ENCODE measurements at regions not wholly inside any gene's neighbourhood (a gene's known extent, or its start where the extent isn't known, plus 50 kb on each side); places are given as distances from the start of the nearest gene placed in this dataset.
"Not testable (repeated sequence)": the region's sequence is repeated elsewhere in the genome, so short reads cannot be mapped to it uniquely, and the experiment has no call there.

- Mint-ChIP-seq H3K4me3 (no peak overlapping the region), H3K36me3 (ENCODE audit: low read depth) (no peaks in the 10 kb centered on the region), H3K27me3 (peaks cover 11% of the 10 kb centered on the region), H3K9me3 (no peaks in the 10 kb centered on the region), H3K27ac (no peak overlapping the region), H3K4me1 (ENCODE audit: low read depth) (no peaks in the 10 kb centered on the region)
Measured at GRCh38 chr1:58189453-58189852, 357.1 kb downstream of the OMA1 start.

GRCh38 chr1:58183286-58183685, 363.2 kb downstream of the OMA1 start:
- no peak overlapping the region for H3K27ac Mint-ChIP-seq
- peaks cover 9% of the 10 kb centered on the region for H3K9me3 Mint-ChIP-seq
- H3K4me3 Mint-ChIP-seq: no peak overlapping the region
- no peaks in the 10 kb centered on the region for H3K36me3 Mint-ChIP-seq (ENCODE audit: low read depth)
- H3K27me3 Mint-ChIP-seq: peaks cover 6% of the 10 kb centered on the region
- H3K4me1 Mint-ChIP-seq (ENCODE audit: low read depth): no peaks in the 10 kb centered on the region

GRCh38 chr1:58180537-58180936, 366.0 kb downstream of the OMA1 start:
- H3K4me1 Mint-ChIP-seq (ENCODE audit: low read depth): no peaks in the 10 kb centered on the region
- no peak overlapping the region for H3K27ac Mint-ChIP-seq
- H3K4me3 Mint-ChIP-seq: no peak overlapping the region
- H3K9me3 Mint-ChIP-seq: peaks cover 9% of the 10 kb centered on the region
- H3K36me3 Mint-ChIP-seq (ENCODE audit: low read depth): no peaks in the 10 kb centered on the region
- H3K27me3 Mint-ChIP-seq: peaks cover 6% of the 10 kb centered on the region

- H3K4me1 Mint-ChIP-seq (ENCODE audit: low read depth); H3K27ac Mint-ChIP-seq; H3K27me3 Mint-ChIP-seq; H3K9me3 Mint-ChIP-seq; H3K4me3 Mint-ChIP-seq; H3K36me3 Mint-ChIP-seq (ENCODE audit: low read depth): not testable (repeated sequence)
Measured at GRCh38 chr1:58169160-58169559, 377.4 kb downstream of the OMA1 start.

GRCh38 chr1:58167131-58167530, 379.4 kb downstream of the OMA1 start:
- not testable (repeated sequence) for H3K27me3 Mint-ChIP-seq; H3K4me3 Mint-ChIP-seq; H3K9me3 Mint-ChIP-seq; H3K4me1 Mint-ChIP-seq (ENCODE audit: low read depth); H3K36me3 Mint-ChIP-seq (ENCODE audit: low read depth); H3K27ac Mint-ChIP-seq

GRCh38 chr1:58166417-58166816, 380.1 kb downstream of the OMA1 start:
- H3K4me3 Mint-ChIP-seq: no peak overlapping the region

GRCh38 chr1:58165073-58165472, 381.5 kb downstream of the OMA1 start:
- Mint-ChIP-seq H3K9me3 (no peaks in the 10 kb centered on the region), H3K27ac (no peak overlapping the region)

More at GRCh38 chr1:58166417-58166816, 380.1 kb downstream of the OMA1 start:
- Mint-ChIP-seq H3K9me3 (no peaks in the 10 kb centered on the region), H3K36me3 (ENCODE audit: low read depth) (no peaks in the 10 kb centered on the region), H3K4me1 (ENCODE audit: low read depth) (no peaks in the 10 kb centered on the region), H3K27me3 (no peaks in the 10 kb centered on the region), H3K27ac (no peak overlapping the region)

GRCh38 chr1:58162952-58163550, 383.5 kb downstream of the OMA1 start:
- no peaks in the 10 kb centered on the region for H3K36me3 Mint-ChIP-seq (ENCODE audit: low read depth)
- no peaks in the 10 kb centered on the region for H3K27me3 Mint-ChIP-seq
- no peak overlapping the region for H3K27ac Mint-ChIP-seq
- no peaks in the 10 kb centered on the region for H3K9me3 Mint-ChIP-seq
- H3K4me3 Mint-ChIP-seq: no peak overlapping the region
- no peaks in the 10 kb centered on the region for H3K4me1 Mint-ChIP-seq (ENCODE audit: low read depth)

More at GRCh38 chr1:58165073-58165472, 381.5 kb downstream of the OMA1 start:
- Mint-ChIP-seq H3K27me3 (no peaks in the 10 kb centered on the region), H3K36me3 (ENCODE audit: low read depth) (no peaks in the 10 kb centered on the region), H3K4me1 (ENCODE audit: low read depth) (no peaks in the 10 kb centered on the region), H3K4me3 (no peak overlapping the region)

- H3K27ac Mint-ChIP-seq: no peak overlapping the region
- H3K4me3 Mint-ChIP-seq: no peak overlapping the region
- H3K36me3 Mint-ChIP-seq (ENCODE audit: low read depth): no peaks in the 10 kb centered on the region
- H3K9me3 Mint-ChIP-seq: no peaks in the 10 kb centered on the region
- no peaks in the 10 kb centered on the region for H3K27me3 Mint-ChIP-seq
- no peaks in the 10 kb centered on the region for H3K4me1 Mint-ChIP-seq (ENCODE audit: low read depth)
Measured at GRCh38 chr1:58159434-58159830, 387.1 kb downstream of the OMA1 start.

GRCh38 chr1:58158506-58159433, 387.8 kb downstream of the OMA1 start:
- Mint-ChIP-seq H3K27ac (no peak overlapping the region), H3K36me3 (ENCODE audit: low read depth) (no peaks in the 10 kb centered on the region), H3K4me3 (no peak overlapping the region), H3K27me3 (no peaks in the 10 kb centered on the region), H3K4me1 (ENCODE audit: low read depth) (no peaks in the 10 kb centered on the region), H3K9me3 (no peaks in the 10 kb centered on the region)

- Mint-ChIP-seq H3K9me3 (no peaks in the 10 kb centered on the region), H3K4me1 (ENCODE audit: low read depth) (no peaks in the 10 kb centered on the region), H3K27ac (no peak overlapping the region), H3K27me3 (no peaks in the 10 kb centered on the region), H3K36me3 (ENCODE audit: low read depth) (no peaks in the 10 kb centered on the region), H3K4me3 (no peak overlapping the region)
Measured at GRCh38 chr1:58158016-58158415, 388.5 kb downstream of the OMA1 start.

- Mint-ChIP-seq H3K27me3 (no peaks in the 10 kb centered on the region), H3K4me1 (ENCODE audit: low read depth) (no peaks in the 10 kb centered on the region), H3K9me3 (no peaks in the 10 kb centered on the region), H3K36me3 (ENCODE audit: low read depth) (no peaks in the 10 kb centered on the region), H3K27ac (no peak overlapping the region), H3K4me3 (no peak overlapping the region)
Measured at GRCh38 chr1:58157256-58157655, 389.3 kb downstream of the OMA1 start.

GRCh38 chr1:58156831-58157230, 389.7 kb downstream of the OMA1 start:
- no peaks in the 10 kb centered on the region for H3K36me3 Mint-ChIP-seq (ENCODE audit: low read depth)
- no peaks in the 10 kb centered on the region for H3K9me3 Mint-ChIP-seq
- H3K27me3 Mint-ChIP-seq: no peaks in the 10 kb centered on the region
- no peak overlapping the region for H3K27ac Mint-ChIP-seq
- H3K4me1 Mint-ChIP-seq (ENCODE audit: low read depth): no peaks in the 10 kb centered on the region
- H3K4me3 Mint-ChIP-seq: no peak overlapping the region

- Mint-ChIP-seq H3K9me3 (no peaks in the 10 kb centered on the region), H3K27ac (no peak overlapping the region), H3K27me3 (no peaks in the 10 kb centered on the region), H3K4me1 (ENCODE audit: low read depth) (no peaks in the 10 kb centered on the region), H3K4me3 (no peak overlapping the region), H3K36me3 (ENCODE audit: low read depth) (no peaks in the 10 kb centered on the region)
Measured at GRCh38 chr1:58156124-58156468, 390.4 kb downstream of the OMA1 start.

GRCh38 chr1:58155418-58156123, 391.0 kb downstream of the OMA1 start:
- Mint-ChIP-seq H3K4me1 (ENCODE audit: low read depth) (no peaks in the 10 kb centered on the region), H3K4me3 (no peak overlapping the region), H3K27ac (no peak overlapping the region), H3K9me3 (no peaks in the 10 kb centered on the region), H3K36me3 (ENCODE audit: low read depth) (no peaks in the 10 kb centered on the region), H3K27me3 (no peaks in the 10 kb centered on the region)
